Peyer's patch (tissue), 4 donors: ENCODE measurements at regions not wholly inside any gene's neighbourhood (a gene's known extent, or its start where the extent isn't known, plus 50 kb on each side); places are given as distances from the start of the nearest gene placed in this dataset.

Experiments used
- POLR2A ChIP-seq, 2 donors: fragments of 450-650 bp; IDR thresholded peaks; one replicate each; pipeline ENCODE4 v1.5.1; 2017; ENCODE audit warnings: antibody characterized with exemption in 2 of 2, mild to moderate bottlenecking in 2 of 2, moderate library complexity in 2 of 2
- TF ChIP-seq, protein P1 (sequence below), 6 experiments: fragments of 450-650 bp in 4 of 6; fragments of 200-600 bp in 2 of 6; sonication (generic) in 1 of 6; IDR thresholded peaks; one replicate each; pipeline ENCODE4 v1.5.1; 2017 to 2019; ENCODE audit warnings: antibody characterized with exemption in 6 of 6, mild to moderate bottlenecking in 3 of 6, moderate library complexity in 1 of 6

DNA sequence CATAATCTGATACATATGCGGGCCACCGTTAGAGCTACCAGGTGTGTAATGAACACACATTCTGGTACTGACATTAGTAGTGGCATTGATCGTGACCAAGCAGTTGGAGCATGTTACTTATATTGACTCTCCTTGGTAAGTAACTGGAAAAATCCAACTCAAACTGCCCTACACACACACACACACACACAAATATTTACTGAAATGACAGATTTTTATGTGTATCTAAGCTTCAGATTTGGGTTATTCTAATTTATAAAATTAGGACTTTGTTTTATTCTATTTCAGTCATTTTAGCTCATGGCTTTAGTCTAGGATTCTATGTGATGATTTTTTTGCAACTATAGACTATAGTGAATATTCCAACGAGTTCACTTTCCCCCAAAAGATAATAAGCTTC is 1280.2 kb upstream of the ACO1 start:
- TF ChIP-seq, protein P1, sequence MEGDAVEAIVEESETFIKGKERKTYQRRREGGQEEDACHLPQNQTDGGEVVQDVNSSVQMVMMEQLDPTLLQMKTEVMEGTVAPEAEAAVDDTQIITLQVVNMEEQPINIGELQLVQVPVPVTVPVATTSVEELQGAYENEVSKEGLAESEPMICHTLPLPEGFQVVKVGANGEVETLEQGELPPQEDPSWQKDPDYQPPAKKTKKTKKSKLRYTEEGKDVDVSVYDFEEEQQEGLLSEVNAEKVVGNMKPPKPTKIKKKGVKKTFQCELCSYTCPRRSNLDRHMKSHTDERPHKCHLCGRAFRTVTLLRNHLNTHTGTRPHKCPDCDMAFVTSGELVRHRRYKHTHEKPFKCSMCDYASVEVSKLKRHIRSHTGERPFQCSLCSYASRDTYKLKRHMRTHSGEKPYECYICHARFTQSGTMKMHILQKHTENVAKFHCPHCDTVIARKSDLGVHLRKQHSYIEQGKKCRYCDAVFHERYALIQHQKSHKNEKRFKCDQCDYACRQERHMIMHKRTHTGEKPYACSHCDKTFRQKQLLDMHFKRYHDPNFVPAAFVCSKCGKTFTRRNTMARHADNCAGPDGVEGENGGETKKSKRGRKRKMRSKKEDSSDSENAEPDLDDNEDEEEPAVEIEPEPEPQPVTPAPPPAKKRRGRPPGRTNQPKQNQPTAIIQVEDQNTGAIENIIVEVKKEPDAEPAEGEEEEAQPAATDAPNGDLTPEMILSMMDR (IDR thresholded peaks at IDR 0.05), result no peak
- TF ChIP-seq POLR2A (IDR thresholded peaks at IDR 0.05), result no peak
